Prostate gland (tissue), 2 donors: ENCODE measurements at regions not wholly inside any gene's neighbourhood (a gene's known extent, or its start where the extent isn't known, plus 50 kb on each side); places are given as distances from the start of the nearest gene placed in this dataset.

Source experiments
- POLR2A ChIP-seq: fragments of 450-650 bp; IDR thresholded peaks from one replicate; pipeline ENCODE4 v1.6.1; 2016; ENCODE audit warnings: antibody characterized with exemption, mild to moderate bottlenecking
- POLR2AphosphoS5 ChIP-seq: sonication (generic); formaldehyde crosslinking; IDR thresholded peaks from one replicate; pipeline ENCODE4 v1.6.1; 2017; ENCODE audit warnings: antibody characterized with exemption
- TF ChIP-seq, protein P1 (sequence below), 4 experiments: fragments of 200-600 bp in 2 of 4; fragments of 450-650 bp in 2 of 4; sonication (generic) in 2 of 4; IDR thresholded peaks; 1 replicate in 3 of 4; 2 replicates in 1 of 4; pipeline ENCODE4 v1.5.1; 2016 to 2019; ENCODE audit warnings: antibody characterized with exemption in 4 of 4, mild to moderate bottlenecking in 2 of 4, moderate library complexity in 2 of 4

DNA sequence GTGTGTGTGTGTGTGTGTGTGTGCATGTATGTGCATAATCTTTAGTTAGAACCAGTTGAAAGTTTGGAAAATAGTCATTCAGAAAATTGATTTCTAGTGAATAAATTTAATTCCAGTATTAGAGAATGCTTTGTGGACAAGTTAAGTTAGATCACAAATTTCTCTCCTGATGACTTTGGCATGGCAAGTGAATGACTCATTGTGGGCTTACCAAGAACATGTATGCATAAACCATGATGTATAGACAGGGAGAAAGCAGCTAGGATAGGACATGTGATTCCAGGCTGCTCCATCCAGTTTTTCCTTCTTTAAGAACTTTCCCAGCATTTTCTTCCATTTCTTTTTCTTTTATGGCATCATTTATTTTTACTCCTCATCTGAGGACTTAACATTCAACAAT lies 85.7 kb upstream of the SGCD start:
- TF ChIP-seq POLR2A, result no peak
- TF ChIP-seq, protein P1, sequence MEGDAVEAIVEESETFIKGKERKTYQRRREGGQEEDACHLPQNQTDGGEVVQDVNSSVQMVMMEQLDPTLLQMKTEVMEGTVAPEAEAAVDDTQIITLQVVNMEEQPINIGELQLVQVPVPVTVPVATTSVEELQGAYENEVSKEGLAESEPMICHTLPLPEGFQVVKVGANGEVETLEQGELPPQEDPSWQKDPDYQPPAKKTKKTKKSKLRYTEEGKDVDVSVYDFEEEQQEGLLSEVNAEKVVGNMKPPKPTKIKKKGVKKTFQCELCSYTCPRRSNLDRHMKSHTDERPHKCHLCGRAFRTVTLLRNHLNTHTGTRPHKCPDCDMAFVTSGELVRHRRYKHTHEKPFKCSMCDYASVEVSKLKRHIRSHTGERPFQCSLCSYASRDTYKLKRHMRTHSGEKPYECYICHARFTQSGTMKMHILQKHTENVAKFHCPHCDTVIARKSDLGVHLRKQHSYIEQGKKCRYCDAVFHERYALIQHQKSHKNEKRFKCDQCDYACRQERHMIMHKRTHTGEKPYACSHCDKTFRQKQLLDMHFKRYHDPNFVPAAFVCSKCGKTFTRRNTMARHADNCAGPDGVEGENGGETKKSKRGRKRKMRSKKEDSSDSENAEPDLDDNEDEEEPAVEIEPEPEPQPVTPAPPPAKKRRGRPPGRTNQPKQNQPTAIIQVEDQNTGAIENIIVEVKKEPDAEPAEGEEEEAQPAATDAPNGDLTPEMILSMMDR (IDR thresholded peaks at IDR 0.05), result no peak
- TF ChIP-seq POLR2AphosphoS5, result no peak
